NCI-H345 treated with DMSO at 0.1 percent for 48 hours (cell line): ENCODE measurements at regions not wholly inside any gene's neighbourhood (a gene's known extent, or its start where the extent isn't known, plus 50 kb on each side); places are given as distances from the start of the nearest gene placed in this dataset.

ENCODE experiments used
- DNase-seq: peaks from one replicate; lab custom pipeline; 2025; ENCODE audit not compliant: unreplicated experiment; lab: John Stamatoyannopoulos, UW

- no peak for DNase-seq
These were observed 1181.6 kb downstream of the TBC1D22A start for GRCh38 chr22:47943729-47944700.

GRCh38 chr22:47940211-47940610 lies 1177.8 kb downstream of the TBC1D22A start:
- no peak for DNase-seq

DNA sequence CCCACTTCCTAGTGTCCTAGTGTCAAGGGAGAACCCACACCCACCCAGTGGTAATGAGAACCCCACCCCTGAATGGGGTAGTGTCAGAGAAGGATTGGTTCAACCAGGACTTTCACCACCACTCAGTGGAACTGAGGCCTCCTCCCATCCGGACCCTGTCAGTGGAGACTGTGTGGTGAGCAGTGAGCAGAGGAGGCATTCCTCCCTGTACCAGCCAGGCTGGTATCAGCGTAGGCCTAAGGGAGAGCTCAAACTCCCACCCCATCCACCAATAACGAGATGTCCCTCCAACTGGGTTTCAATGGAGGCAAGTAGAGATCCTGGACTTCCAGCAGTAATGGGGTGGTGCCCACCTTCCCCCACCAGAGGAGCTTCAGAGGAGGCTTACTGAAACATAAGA lies 1171.4 kb downstream of the TBC1D22A start:
- no peak for DNase-seq

DNA sequence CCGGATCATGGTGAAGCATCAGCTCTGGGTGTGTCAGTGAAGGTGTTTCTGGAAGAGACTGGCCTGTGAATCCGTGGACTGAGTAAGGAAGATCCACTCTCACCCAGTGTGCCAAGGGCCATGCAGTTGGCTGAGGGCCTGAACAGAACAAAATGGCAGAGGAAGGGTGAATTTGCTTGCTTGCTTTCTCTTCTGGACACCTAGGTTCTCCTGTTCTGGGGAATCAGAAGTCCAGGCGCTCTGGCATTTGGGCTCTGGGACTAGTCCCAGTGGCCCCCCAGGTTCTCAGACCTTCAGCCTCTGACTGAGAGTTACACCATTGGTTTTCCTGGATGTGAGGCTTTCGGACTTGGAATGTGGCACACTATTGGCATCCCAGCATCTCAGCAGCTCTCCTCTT lies 1170.8 kb downstream of the TBC1D22A start:
- DNase-seq, result no peak

GRCh38 chr22:47929646-47930185 lies 1167.3 kb downstream of the TBC1D22A start:
- no peak for DNase-seq

DNA sequence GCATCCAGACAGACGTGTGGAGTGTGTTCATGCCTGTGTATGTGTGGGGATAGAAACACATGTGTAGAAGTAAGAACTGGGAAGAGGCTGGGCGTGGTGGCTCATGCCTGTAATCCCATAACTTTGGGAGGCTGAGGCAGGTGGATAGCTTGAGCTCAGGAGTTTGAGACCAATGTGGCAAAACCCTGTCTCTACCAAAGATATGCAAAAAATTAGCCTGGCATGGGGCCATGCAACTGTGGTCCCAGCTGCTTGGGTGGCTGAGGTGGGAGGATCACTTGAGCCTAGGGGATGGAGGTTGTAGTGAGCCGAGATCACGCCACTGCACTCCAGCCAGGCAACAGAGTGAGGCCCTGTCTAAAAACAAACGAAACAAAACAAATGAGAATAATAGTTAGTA lies 1166.6 kb downstream of the TBC1D22A start:
- no peak for DNase-seq

GRCh38 chr22:47928631-47929030 lies 1166.2 kb downstream of the TBC1D22A start:
- DNase-seq, result no peak

DNA sequence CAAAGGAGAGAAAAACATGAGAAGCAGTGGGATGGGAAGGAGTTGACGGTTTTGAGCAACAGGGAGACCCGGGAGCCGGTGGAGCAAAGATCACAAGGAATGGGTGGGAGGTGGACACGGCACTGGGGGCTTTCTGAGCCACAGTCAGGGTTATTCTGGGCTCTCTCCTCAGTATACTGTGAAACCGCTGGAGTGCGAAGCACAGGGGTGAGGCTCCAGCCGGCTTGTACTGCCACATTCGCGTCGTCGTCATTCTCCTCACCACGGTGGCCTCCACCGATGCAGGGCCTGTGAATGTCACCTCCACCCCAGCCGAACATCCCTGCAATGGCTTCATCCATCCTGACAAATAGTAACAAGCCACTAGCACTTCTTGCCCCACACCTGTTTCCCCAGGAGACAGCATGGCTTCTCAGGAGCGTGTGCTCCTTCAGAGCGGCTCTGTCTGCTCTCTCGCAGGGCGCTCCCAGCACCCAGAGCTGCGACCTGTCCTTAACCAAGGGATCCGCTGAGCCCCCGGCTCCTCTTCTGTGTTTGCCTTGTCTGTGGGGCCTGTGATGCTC lies 1165.3 kb downstream of the TBC1D22A start:
- DNase-seq, result no peak

GRCh38 chr22:47923011-47923427 lies 1160.6 kb downstream of the TBC1D22A start:
- no peak for DNase-seq

GRCh38 chr22:47921906-47922305 lies 1159.5 kb downstream of the TBC1D22A start:
- DNase-seq, result no peak

- no peak for DNase-seq
These were observed 1158.0 kb downstream of the TBC1D22A start for GRCh38 chr22:47920380-47920959.

GRCh38 chr22:47919893-47920292 lies 1157.4 kb downstream of the TBC1D22A start:
- no peak for DNase-seq

DNA sequence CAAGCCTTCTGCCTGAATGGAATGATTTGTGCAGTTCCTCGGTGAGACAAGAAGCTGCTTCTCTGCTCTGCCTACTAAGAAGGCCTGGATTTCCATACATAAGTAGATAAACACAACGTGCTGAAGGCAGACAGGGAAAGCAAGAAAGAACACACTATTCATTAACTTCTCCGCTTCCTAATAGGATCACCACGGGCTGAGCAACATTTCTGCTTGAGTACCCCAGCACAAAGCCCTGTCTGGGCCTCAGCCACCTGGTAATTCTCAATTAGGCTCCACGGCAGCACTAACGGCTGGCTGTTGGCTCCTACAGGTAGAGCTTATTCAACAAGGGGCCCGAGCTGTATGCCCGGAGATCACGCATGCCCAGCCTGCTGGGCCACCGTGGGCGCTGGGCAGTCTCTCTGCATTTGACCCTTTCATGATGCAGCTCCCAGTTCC lies 1156.6 kb downstream of the TBC1D22A start:
- DNase-seq, result no peak

DNA sequence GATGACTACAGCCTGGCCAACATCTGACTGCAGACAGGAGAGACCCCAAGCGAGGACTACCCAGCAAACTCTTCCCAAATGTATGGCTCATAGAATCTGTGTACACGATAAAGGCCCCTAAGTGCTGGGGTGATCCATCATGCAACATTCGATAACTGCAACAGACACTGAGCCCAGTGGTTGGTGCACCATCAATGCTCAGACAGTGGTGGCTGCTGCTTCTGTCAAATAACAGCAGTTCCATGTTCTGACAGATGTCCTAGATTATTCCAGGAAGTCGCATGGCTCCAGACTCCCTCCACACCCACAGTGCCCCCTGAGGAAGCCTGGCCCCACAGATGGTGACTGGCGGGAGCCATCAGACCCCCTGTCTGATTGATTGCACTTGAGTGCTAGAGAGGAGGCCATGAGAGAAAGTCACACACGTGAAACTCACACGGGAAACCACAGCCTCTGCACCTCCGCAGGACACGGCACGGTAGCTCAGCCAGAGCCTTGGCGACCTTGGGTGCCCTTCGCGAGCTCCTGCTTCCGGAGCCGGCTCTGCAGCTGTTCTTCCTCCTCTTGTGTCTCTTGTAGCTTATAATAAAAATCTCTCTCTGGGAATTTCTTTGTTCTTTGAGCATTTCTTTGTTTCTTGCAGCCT lies 1155.9 kb downstream of the TBC1D22A start:
- no peak for DNase-seq

DNA sequence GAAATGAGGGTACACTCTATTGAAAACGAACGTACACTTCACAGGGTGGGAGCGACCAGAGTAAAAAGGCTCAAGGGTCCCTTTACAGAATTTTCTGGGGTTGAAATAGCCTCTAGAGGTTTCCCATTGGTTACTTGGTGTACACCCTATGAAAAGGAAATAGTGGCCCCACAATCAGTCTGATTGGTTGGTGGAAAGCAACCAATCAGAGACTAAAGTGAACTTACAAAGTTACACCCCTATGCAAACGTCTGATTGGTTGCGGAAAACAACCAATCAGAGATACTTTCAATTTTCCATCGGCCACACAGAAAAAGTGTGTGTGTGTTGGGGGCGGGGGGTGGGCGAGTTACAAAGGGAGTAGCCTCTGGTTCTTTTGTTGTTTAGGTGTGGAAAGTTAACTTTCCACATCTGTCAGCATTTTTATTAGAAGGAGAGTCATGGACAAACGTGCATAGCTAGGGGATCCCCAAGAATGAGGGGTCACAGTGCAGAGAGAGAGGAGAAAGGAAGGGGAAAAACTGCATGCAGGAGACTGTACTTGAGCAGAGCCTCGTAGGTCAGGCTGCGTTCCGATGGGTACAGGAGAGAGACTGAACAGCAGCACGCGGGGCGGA lies 1152.1 kb downstream of the TBC1D22A start:
- no peak for DNase-seq

DNA sequence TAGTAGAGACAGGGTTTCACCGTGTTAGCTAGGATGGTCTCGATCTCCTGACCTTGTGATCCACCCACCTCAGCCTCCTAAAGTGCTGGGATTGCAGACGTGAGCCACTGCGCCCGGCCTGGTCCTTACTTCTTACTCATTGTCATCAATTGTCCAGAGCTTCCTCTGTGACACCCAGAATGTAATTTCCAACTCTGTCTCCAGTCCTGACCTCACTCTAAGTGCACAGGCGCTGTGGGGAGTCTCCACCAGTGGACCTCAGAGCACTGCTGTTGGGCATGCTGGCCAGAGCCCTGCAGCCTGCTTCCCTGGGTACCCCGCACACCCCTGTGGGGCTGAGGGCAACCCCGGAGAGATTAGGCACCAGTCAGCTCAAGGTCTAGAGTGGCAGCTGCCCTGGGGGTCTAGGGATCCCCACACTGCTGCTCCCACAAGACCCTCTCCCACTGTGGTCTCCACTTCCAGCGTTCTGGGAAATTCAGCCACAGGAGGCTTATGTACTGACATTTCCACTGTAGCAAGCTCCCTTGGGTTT lies 1140.3 kb downstream of the TBC1D22A start:
- no peak for DNase-seq

DNA sequence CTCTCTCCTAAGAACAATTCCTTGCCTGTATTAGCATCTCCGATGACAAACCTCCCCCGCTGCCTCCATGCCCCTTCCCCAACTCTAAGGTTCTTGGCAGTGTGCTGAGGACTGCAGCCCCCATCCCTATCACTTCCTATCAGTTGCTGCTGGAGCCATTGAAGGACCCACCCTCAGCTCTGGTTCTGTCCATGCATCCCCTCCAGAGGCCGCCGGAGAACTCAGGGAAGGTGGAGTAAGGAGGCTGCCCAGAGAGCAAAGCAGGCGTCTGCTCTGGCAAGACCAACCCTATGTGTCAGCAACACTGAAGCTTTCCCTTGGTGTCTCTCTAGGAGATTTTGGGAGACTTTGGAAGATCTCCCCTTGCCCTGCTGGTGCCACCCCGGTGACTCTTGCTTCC lies 1139.5 kb downstream of the TBC1D22A start:
- no peak for DNase-seq

DNA sequence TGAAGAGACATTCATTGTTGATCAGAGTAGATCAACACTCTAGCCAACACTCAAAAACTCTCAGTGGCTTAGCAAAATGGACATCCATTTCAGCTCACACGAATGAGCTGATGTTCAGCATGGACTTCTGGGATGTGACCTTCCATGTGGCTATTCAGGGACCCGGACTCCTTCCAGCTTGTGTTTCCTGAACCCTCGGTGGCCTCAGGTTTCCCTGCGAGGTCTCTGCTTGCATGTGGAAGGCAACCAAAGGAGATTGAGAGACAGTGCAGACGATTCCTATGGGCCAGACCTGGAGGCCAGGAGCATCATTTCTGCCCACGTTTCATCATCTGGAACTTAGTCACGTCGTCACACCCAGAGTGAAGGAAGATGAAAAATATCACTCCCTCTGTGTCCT lies 1137.4 kb downstream of the TBC1D22A start:
- no peak for DNase-seq

DNA sequence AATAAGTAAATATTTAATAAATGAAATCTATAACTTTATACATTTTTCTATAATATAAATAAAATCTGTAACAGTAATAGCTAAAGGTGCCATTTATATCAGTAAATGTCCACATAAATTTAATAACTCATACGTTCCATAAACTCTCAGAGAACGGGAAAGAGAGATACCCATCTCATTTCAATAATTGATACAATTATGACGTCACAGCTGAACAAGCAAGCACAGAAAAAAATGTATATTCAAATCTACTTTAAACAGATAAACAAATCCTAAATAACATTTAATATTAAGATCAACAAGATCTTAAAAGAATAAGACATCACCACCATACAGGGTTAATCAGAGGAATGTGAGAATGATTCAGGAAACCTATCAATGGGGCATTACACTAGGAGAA lies 1136.5 kb downstream of the TBC1D22A start:
- no peak for DNase-seq

DNA sequence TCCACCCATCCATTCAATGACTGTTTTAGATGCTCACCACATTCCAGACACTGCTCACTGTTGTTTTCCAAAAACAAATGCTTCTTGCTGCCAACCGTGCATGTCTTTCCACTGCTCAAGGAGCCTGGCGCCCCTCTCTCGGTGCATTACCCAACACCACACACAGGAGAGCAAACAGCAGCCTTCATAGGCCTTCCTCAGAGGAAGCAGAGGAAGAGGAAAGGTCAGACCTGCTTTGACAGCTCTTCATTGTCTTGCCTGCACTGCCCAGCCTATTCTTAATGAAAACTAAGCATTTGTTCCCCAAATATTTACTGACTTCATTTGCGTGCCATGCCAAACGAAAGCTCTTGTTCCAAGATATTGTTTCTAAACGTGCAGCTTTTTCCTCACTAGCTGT lies 1129.2 kb downstream of the TBC1D22A start:
- DNase-seq, result no peak

DNA sequence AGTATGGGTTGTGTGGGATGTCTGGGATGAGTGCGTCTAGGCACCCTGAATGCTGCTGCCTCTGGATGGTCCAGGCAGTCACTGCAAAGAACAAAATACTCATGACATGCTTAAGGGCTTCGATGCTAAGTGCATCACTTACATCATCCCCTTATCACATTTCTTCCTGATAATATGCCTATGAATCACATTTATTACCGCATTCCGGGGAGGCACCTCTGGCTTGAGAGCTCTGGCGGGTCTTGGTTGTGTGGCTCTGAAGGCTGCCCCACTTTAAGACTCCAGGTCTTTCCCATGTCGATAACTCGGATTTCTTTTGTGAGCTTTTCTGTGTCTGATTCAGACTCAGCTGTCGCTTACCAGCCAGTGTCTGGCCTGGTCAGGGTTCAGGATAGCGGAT lies 1126.4 kb downstream of the TBC1D22A start:
- DNase-seq, result no peak
